NB4 (cell line): ENCODE measurements at regions not wholly inside any gene's neighbourhood (a gene's known extent, or its start where the extent isn't known, plus 50 kb on each side); places are given as distances from the start of the nearest gene placed in this dataset.

Experiments used
- CTCF ChIP-seq: IDR thresholded peaks from one replicate; pipeline ENCODE4 v1.5.1; 2012; ENCODE audit warnings: low read depth, low read length
- MYC ChIP-seq: IDR thresholded peaks from 2 replicates; pipeline ENCODE4 v1.6.1; 2011; ENCODE audit warnings: low read depth, low read length

GRCh38 chr17:11122908-11123307 is 118.1 kb upstream of the SHISA6 start:
- no peak for TF ChIP-seq CTCF
- TF ChIP-seq MYC: no peak
